ENCODE measurements at regions not wholly inside any gene's neighbourhood (a gene's known extent, or its start where the extent isn't known, plus 50 kb on each side); places are given as distances from the start of the nearest gene placed in this dataset.

DNA sequence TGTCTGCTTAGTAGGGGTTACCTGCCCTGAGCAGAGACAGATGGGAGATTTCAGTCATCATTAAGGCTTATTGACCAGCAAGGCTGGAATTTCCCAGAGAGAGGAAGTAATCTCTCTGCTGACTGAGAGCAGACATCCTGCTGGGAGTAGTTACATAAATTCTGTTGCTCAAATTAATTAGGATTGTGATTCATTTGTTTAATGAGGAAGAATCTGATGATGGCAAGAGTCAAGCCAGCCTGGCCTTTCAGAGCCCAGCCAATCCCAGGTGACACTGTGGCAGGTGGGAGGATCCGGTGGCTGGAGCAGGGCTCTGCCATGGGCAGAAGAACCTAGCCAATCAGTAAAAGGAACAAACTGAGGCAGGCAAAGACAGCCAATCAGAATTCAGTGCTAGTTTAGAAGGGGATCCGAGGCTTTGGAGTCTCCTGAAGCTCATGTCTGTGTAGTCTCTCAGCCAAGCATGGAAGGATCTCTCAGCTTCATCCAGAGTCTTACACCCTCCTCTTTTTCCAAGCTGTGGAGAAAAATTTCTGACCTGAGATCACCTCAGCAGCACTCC lies 61.2 kb upstream of the CHST1 start:
- no peaks in the 10 kb centered on the region for H3K4me1 ChIP-seq
- no peaks in the 10 kb centered on the region for H3K36me3 ChIP-seq
- no peaks in the 10 kb centered on the region for H3K9me3 ChIP-seq
- H3K4me3 ChIP-seq, result no peak overlapping the region
- intact Hi-C loops (cut with DNase I), result no loop called here
- DNase-seq, result no peak
- TF ChIP-seq CTCF (IDR thresholded peaks at IDR 0.05), result no peak
- no peak for ATAC-seq
- H3K27ac ChIP-seq, result no peak overlapping the region
- no peaks in the 10 kb centered on the region for H3K27me3 ChIP-seq (ENCODE audit: low read depth)

DNA sequence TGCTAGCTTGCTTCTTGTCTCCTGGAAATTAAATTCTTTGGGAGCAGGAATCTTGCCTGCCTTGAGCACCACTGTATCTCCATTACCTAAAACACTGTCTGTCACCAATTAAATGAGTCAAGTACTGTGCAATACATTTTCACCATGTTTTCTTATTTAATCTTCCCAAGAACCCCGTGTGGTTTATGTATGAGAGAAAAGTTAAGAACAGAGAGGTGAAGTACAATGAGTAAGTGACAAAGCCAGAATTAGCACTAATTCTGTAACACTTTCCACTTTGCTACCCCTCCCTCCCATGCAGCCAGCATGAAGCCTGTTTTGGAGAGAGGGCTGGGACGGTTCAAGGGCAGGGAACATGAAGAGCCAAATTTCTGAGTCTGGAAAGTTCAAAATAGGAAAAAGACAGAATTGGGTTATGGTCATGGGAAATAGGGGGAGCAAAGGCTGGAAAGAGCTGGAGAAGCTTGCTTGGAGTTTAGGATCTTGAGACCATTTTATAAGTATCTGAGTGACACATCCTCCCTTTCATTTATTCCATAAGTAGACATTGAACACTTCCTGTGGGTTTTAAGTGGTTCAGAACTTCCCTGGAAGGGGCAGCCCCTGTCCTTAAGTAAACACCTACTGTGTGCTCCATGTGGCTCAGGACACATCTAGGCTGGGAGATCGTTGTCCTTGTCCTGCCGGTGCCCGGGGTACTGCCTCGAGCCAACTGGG lies 60.5 kb upstream of the CHST1 start:
- ATAC-seq, result no peak
- H3K36me3 ChIP-seq, result no peaks in the 10 kb centered on the region
- no peak for DNase-seq
- no peak overlapping the region for H3K4me3 ChIP-seq
- no peaks in the 10 kb centered on the region for H3K4me1 ChIP-seq
- intact Hi-C loops (cut with DNase I), result no loop called here
- no peaks in the 10 kb centered on the region for H3K27me3 ChIP-seq (ENCODE audit: low read depth)
- H3K9me3 ChIP-seq, result no peaks in the 10 kb centered on the region
- no peak for TF ChIP-seq CTCF (IDR thresholded peaks at IDR 0.05)
- H3K27ac ChIP-seq, result no peak overlapping the region

DNA sequence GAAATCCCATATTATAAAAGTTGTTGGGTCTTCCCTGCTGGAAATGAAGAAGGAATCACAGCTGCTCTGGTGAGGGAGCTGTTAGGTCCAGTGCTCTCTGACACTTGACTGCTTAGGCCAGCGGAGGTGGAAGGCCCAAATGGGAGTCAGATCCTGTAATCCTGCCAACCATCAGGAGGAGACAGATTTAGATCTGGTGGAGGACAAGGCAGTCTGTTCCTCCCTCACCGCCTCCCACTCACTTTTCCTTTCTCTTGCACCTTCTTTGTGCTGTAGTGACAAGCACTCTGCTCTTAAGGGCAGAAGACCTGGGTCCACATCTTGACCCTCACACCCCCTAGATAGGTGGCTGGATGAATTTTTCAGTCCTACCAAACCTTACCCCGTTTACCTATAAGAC lies 59.7 kb upstream of the CHST1 start:
- Histone ChIP-seq H3K4me1 (no peaks in the 10 kb centered on the region), H3K27me3 (ENCODE audit: low read depth) (no peaks in the 10 kb centered on the region), H3K4me3 (no peak overlapping the region), H3K27ac (no peak overlapping the region), H3K36me3 (no peaks in the 10 kb centered on the region), H3K9me3 (no peaks in the 10 kb centered on the region)
- no peak for DNase-seq
- no peak for TF ChIP-seq CTCF (IDR thresholded peaks at IDR 0.05)
- ATAC-seq, result no peak
- intact Hi-C loops (cut with DNase I), result no loop called here

- Histone ChIP-seq H3K4me1 (no peaks in the 10 kb centered on the region), H3K36me3 (no peaks in the 10 kb centered on the region), H3K9me3 (no peaks in the 10 kb centered on the region), H3K4me3 (no peak overlapping the region), H3K27me3 (ENCODE audit: low read depth) (no peaks in the 10 kb centered on the region), H3K27ac (no peak overlapping the region)
- DNase-seq, result no peak
- intact Hi-C loops (cut with DNase I), result no loop called here
- ATAC-seq, result no peak
- no peak for TF ChIP-seq CTCF (IDR thresholded peaks at IDR 0.05)
These were observed 58.7 kb upstream of the CHST1 start for GRCh38 chr11:45724153-45724552.

- no peak for TF ChIP-seq CTCF (IDR thresholded peaks at IDR 0.05)
- intact Hi-C loops (cut with DNase I), result no loop called here
- Histone ChIP-seq H3K27me3 (ENCODE audit: low read depth) (no peaks in the 10 kb centered on the region), H3K4me3 (no peak overlapping the region), H3K4me1 (no peaks in the 10 kb centered on the region), H3K9me3 (no peaks in the 10 kb centered on the region), H3K27ac (no peak overlapping the region), H3K36me3 (no peaks in the 10 kb centered on the region)
- DNase-seq (no peak), ATAC-seq (no peak)
These were observed 58.0 kb upstream of the CHST1 start for GRCh38 chr11:45723397-45723796.

Data from lower lobe of right lung (tissue), 2 donors.